WERI-Rb-1 (cell line): ENCODE measurements at regions not wholly inside any gene's neighbourhood (a gene's known extent, or its start where the extent isn't known, plus 50 kb on each side); places are given as distances from the start of the nearest gene placed in this dataset.

Source experiments
- DNase-seq: peaks from one replicate; pipeline ENCODE4 v3.0.0-alpha.2; 2020
- H3K27ac ChIP-seq: fragments of 250-450 bp; sonication (Bioruptor Pico); 2 replicates; pipeline ENCODE4 v1.5.1; 2020; ENCODE audit warnings: mild to moderate bottlenecking, moderate library complexity
- H3K27me3 ChIP-seq: fragments of 250-450 bp; sonication (Bioruptor Pico); 2 replicates; pipeline ENCODE4 v1.5.1; 2021; ENCODE audit warnings: mild to moderate bottlenecking, low read depth, moderate library complexity; ENCODE audit not compliant: insufficient read depth, severe bottlenecking
- H3K36me3 ChIP-seq: fragments of 250-450 bp; sonication (Bioruptor Pico); 2 replicates; pipeline ENCODE4 v1.5.1; 2020; ENCODE audit warnings: mild to moderate bottlenecking, moderate library complexity
- H3K4me3 ChIP-seq: 2 replicates; pipeline ENCODE4 v1.5.1; 2011; ENCODE audit warnings: low read depth, mild to moderate bottlenecking, control low read depth, low read length
- H3K9me3 ChIP-seq: fragments of 250-450 bp; sonication (Bioruptor Pico); 2 replicates; pipeline ENCODE4 v1.5.1; 2021; ENCODE audit warnings: mild to moderate bottlenecking, moderate library complexity; ENCODE audit not compliant: severe bottlenecking
- TF ChIP-seq, protein P1 (sequence below): IDR thresholded peaks from 2 replicates; pipeline ENCODE4 v1.5.1; 2011; ENCODE audit warnings: low read depth, mild to moderate bottlenecking, control low read depth, inconsistent platforms, low read length

DNA sequence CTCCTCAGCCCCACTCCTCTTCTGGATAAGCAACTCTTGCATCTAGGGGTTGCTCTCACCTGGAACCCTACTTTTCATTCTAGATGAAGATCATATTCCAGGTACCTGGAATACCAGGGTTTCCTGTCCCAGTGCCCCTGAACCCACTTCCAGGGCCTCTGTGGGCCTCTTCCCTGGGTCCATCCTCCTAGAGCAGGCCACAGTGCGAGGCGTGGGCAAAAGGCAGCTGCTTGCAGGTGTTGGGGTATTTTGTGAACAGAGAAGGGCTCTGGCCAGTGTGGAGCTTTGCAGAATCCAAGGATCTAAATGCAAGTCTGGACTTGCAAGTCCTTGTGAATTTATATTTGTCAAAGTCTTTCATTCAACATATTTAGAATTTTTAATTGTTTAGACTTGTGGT is 240.4 kb upstream of the POU3F1 start:
- Histone ChIP-seq H3K9me3 (no peaks in the 10 kb centered on the region), H3K36me3 (no peaks in the 10 kb centered on the region), H3K27me3 (no peaks in the 10 kb centered on the region), H3K4me3 (no peak overlapping the region), H3K27ac (peak overlapping the region; percentile 5; the same call in 1 of the 2 replicates)
- no peak for DNase-seq
- TF ChIP-seq, protein P1, sequence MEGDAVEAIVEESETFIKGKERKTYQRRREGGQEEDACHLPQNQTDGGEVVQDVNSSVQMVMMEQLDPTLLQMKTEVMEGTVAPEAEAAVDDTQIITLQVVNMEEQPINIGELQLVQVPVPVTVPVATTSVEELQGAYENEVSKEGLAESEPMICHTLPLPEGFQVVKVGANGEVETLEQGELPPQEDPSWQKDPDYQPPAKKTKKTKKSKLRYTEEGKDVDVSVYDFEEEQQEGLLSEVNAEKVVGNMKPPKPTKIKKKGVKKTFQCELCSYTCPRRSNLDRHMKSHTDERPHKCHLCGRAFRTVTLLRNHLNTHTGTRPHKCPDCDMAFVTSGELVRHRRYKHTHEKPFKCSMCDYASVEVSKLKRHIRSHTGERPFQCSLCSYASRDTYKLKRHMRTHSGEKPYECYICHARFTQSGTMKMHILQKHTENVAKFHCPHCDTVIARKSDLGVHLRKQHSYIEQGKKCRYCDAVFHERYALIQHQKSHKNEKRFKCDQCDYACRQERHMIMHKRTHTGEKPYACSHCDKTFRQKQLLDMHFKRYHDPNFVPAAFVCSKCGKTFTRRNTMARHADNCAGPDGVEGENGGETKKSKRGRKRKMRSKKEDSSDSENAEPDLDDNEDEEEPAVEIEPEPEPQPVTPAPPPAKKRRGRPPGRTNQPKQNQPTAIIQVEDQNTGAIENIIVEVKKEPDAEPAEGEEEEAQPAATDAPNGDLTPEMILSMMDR = no peak

DNA sequence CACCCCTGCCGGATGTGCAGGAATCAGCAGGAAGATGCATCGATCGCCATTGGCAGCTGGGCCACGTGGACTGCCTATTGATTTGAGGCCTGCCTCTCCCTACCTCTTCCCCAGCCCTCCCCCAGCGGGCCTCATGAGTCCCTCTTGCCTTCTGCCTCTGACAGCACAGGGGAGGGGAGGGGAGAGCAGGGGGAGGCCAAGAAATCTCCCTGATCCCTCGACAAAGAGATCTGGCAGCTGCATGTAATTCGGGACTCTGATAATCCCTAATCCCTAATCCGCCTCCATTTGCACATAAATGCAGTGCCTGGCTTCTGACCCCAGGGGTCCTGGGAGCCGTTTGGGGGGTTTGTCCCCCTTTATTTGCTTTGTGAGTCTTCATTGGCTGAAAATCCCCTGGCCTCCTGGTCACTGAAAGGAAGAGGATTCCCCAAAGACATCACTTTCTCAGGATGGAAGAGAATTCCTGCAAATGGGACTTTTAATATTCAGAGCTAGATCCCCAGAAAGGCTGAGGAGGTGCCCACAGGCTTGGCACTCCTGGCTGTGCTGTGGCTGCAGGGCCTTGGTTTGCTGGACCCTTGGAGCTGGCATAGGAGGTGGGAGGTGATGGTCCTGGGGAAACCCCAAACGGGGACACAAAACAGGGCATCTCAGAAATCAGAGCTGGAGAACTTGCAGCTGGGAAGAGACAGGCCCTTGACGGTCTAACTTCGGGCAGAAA is 239.4 kb upstream of the POU3F1 start:
- no peak overlapping the region for H3K4me3 ChIP-seq
- TF ChIP-seq, protein P1 = no peak
- H3K27ac ChIP-seq = peak overlapping the region; percentile 82
- no peaks in the 10 kb centered on the region for H3K36me3 ChIP-seq
- no peaks in the 10 kb centered on the region for H3K9me3 ChIP-seq
- no peaks in the 10 kb centered on the region for H3K27me3 ChIP-seq
- DNase-seq = peak; percentile 94

DNA sequence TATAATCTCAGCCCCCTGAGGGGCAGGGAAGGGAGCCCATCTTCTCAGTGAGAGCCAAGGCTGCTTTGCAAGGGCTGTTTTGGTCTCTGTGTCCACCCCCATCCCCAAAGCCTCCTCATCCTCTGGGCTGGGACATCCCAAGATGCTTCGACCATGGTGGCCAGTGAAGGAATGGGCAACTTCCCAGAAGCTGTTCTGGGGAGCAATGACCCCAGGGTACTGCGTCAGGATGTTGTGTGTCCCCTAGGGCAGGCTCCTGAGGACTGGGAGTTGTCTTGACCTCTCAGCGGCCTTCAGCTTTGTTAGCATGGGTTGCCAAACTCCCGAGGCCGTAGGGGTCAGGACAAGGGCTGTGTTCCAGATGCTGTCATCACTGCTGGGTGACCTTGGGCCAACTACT is 238.4 kb upstream of the POU3F1 start:
- Histone ChIP-seq H3K27ac (peak overlapping the region; percentile 82), H3K36me3 (no peaks in the 10 kb centered on the region), H3K9me3 (no peaks in the 10 kb centered on the region), H3K27me3 (no peaks in the 10 kb centered on the region), H3K4me3 (no peak overlapping the region)
- TF ChIP-seq, protein P1 = no peak
- no peak for DNase-seq

DNA sequence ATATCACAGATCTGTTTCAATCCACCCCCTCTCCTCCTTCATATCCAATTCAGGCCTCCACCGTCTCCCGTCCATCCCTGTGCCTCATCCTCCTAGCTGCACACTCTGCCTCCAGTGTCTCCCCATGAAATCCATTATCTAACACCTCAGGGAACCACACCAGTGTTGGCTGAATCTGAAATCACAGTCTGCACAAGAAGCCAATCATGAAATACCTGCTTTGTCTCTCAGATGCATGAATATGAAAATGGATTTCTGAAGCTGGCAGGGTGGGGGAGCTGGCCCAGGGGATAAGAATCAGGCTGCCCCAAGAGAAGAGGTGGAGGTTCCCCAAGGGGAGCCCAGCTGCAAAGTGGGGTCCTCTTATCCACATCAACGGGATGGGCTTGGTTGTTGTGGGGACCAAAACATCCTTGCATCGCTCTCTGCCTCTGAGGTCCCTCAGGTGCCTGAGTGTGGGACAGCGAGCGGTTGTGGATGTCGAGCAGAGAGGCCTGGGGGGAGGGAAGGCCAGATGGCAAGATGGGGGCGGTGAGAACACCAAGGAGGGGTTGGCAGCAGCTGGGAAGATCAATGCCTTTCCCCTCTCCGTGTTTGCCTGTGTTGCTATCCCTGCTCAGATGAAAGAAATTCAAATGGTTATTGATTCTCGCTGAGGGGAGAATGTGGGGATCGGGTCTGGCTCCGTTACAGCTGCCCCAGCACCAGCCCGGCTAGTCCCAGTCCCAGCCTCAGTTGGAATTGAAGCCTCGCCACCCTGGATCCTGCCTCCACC is 237.3 kb upstream of the POU3F1 start:
- no peaks in the 10 kb centered on the region for H3K27me3 ChIP-seq
- peak; percentile 81 for DNase-seq
- TF ChIP-seq, protein P1 = no peak
- H3K4me3 ChIP-seq = no peak overlapping the region
- peak overlapping the region; percentile 82 for H3K27ac ChIP-seq
- no peaks in the 10 kb centered on the region for H3K36me3 ChIP-seq
- H3K9me3 ChIP-seq = peaks cover 6% of the 10 kb centered on the region

DNA sequence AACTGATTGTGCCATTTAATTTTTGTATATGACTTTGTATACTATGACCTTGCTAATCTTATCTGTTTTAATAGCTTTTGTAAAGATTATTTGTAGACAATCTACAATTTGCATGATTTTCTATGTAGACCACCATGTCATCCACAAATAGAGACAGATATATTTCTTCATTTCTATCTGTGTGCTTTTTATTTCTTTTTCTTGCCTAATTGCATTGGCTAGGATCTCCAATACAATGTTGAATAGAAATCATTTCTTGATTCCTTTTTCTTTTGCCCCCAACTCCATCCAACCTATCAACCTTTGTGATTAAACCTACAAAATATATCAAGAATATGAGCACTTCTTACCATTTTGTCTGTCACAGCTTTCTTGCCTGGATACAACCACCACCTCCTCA is 232.6 kb upstream of the POU3F1 start:
- Histone ChIP-seq H3K27me3 (no peaks in the 10 kb centered on the region), H3K9me3 (peaks cover 15% of the 10 kb centered on the region), H3K27ac (no peak overlapping the region), H3K4me3 (no peak overlapping the region), H3K36me3 (no peaks in the 10 kb centered on the region)
- TF ChIP-seq, protein P1 = no peak
- no peak for DNase-seq
